Activated naive CD4-positive, alpha-beta T cell treated with anti-CD3 and anti-CD28 coated beads, Interleukin-2, amount 10 ng/mL, durations not matched to agents 7 days and 5 days (primary cell): ENCODE measurements at regions not wholly inside any gene's neighbourhood (a gene's known extent, or its start where the extent isn't known, plus 50 kb on each side); places are given as distances from the start of the nearest gene placed in this dataset.
"Not testable (repeated sequence)": the region's sequence is repeated elsewhere in the genome, so short reads cannot be mapped to it uniquely, and the experiment has no call there.

Source experiments
- CTCF ChIA-PET: fragments of 350-600 bp; sonication (Branson Sonifier 250); formaldehyde crosslinking; loops from one replicate; lab custom pipeline; 2021; ENCODE audit warnings: antibody characterized with exemption; lab: Charles Lee
- DNase-seq: peaks from one replicate; pipeline ENCODE4 v3.0.0-alpha.2; 2020
- H3K27ac Mint-ChIP-seq: one replicate; pipeline ENCODE4 v1.8.0; 2021; ENCODE audit warnings: mild to moderate bottlenecking, moderate library complexity, mixed read lengths
- H3K27me3 Mint-ChIP-seq: one replicate; pipeline ENCODE4 v1.8.0; 2021; ENCODE audit warnings: mild to moderate bottlenecking, mixed read lengths
- H3K36me3 Mint-ChIP-seq: one replicate; pipeline ENCODE4 v1.8.0; 2021; ENCODE audit warnings: mixed read lengths
- H3K4me1 Mint-ChIP-seq: one replicate; pipeline ENCODE4 v1.8.0; 2021; ENCODE audit warnings: mixed read lengths
- H3K4me3 Mint-ChIP-seq: one replicate; pipeline ENCODE4 v1.8.0; 2021; ENCODE audit warnings: mild to moderate bottlenecking, moderate library complexity, mixed read lengths
- H3K9me3 Mint-ChIP-seq: one replicate; pipeline ENCODE4 v1.8.0; 2021; ENCODE audit warnings: mixed read lengths

DNA sequence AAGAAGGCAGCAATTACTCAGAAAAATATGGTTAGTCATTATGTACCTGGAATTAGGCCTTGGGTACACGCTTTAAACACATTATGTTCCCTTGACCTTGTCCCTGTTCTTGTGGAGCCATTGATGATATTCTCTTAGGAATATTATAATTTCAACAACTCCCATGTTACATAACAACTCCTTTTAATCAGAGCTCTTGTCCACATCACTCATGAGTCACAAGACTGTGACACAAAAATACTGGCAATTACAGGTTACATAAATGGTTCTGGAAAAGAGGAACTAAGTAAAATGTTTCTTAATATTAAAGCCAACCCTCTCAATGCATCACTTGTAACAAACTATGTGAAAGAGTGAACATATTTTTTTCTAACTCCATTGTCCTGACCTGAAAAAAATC lies 143.8 kb upstream of the PCLO start:
- Mint-ChIP-seq H3K27me3 (no peaks in the 10 kb centered on the region), H3K4me3 (no peak overlapping the region), H3K27ac (no peak overlapping the region), H3K4me1 (no peaks in the 10 kb centered on the region), H3K36me3 (no peaks in the 10 kb centered on the region), H3K9me3 (peaks cover 4% of the 10 kb centered on the region)
- no peak for DNase-seq
- CTCF ChIA-PET: no interaction called here

GRCh38 chr7:83305027-83305426 lies 142.3 kb upstream of the PCLO start:
- DNase-seq: no peak
- H3K27me3 Mint-ChIP-seq: no peaks in the 10 kb centered on the region
- CTCF ChIA-PET: no interaction called here
- H3K27ac Mint-ChIP-seq: no peak overlapping the region
- no peak overlapping the region for H3K4me3 Mint-ChIP-seq
- no peaks in the 10 kb centered on the region for H3K36me3 Mint-ChIP-seq
- no peaks in the 10 kb centered on the region for H3K4me1 Mint-ChIP-seq
- H3K9me3 Mint-ChIP-seq: peaks cover 4% of the 10 kb centered on the region

GRCh38 chr7:83301416-83301815 lies 138.7 kb upstream of the PCLO start:
- Mint-ChIP-seq H3K9me3 (peaks cover 5% of the 10 kb centered on the region), H3K27ac (no peak overlapping the region), H3K4me1 (no peaks in the 10 kb centered on the region), H3K4me3 (no peak overlapping the region), H3K27me3 (no peaks in the 10 kb centered on the region), H3K36me3 (no peaks in the 10 kb centered on the region)
- CTCF ChIA-PET: no interaction called here
- DNase-seq: no peak

DNA sequence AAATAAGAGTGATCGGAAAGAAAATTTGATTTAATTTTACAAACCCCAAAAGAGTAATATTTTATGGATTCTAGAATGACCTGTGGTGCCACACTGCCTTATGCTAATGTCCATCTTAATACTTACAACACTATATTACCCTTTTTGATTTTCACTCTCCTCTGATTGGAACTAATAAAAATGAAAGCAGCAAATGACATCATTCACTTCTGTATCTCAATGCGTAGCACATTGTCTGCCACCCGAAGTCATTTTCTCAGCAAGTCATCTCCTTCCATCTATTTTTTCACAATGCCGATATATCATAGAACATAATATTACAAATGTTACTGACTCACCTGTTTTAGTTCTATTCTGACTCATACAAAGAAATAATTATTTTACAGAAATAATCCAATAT lies 127.5 kb upstream of the PCLO start:
- Mint-ChIP-seq H3K27me3 (no peaks in the 10 kb centered on the region), H3K4me3 (no peak overlapping the region), H3K27ac (no peak overlapping the region), H3K9me3 (no peaks in the 10 kb centered on the region), H3K4me1 (no peaks in the 10 kb centered on the region), H3K36me3 (no peaks in the 10 kb centered on the region)
- no peak for DNase-seq
- CTCF ChIA-PET: no interaction called here

DNA sequence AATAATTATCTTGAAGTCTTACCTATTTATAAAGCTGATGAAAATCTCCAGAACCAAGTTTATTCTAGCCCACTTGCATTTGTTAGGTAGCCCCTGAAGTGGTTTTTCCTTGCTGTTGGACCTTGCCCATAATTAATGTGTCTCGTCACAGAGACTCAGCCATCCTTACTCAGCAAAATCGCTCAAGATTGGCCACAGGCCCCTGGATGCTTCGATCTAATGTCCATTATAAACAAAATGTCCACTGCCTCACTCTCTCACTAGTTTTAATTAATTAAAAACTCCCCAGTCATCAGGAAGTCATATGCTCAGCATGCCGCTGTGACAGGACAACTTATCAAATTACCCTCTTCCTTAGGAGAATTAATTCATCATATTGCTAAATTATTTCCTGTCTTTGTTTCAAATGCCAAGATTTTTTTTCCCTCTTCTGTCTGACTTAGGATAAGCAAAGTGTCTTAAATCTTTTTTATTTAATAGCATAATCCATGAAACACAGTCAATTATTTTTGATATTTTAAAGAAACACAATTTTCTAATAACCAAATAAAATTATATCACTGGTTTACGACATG lies 126.8 kb upstream of the PCLO start:
- Mint-ChIP-seq H3K9me3 (no peaks in the 10 kb centered on the region), H3K4me1 (no peaks in the 10 kb centered on the region), H3K4me3 (no peak overlapping the region), H3K36me3 (no peaks in the 10 kb centered on the region), H3K27ac (no peak overlapping the region), H3K27me3 (no peaks in the 10 kb centered on the region)
- CTCF ChIA-PET: no interaction called here
- no peak for DNase-seq

DNA sequence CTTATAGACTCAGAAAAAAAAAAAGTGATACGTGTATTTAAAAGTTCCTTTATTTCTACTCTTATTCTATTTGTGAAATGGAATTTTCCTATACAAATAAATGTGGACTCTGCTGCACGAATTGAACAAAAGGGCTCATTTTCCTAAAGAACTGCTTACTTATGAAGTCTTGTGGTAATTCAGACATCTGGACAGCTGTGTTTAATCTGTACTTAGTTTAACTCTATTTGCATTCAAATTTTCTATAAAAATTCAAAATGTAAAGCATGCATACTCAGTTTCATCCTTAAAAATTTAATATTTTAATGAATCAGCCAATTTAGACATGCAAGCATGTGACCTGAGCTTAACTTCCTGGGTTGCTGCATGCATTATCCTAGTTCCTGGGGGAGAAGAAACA lies 118.0 kb upstream of the PCLO start:
- Mint-ChIP-seq H3K36me3 (no peaks in the 10 kb centered on the region), H3K4me1 (no peaks in the 10 kb centered on the region), H3K9me3 (no peaks in the 10 kb centered on the region), H3K27ac (no peak overlapping the region), H3K4me3 (no peak overlapping the region), H3K27me3 (no peaks in the 10 kb centered on the region)
- CTCF ChIA-PET: no interaction called here
- DNase-seq: no peak

GRCh38 chr7:83276250-83276649 lies 113.6 kb upstream of the PCLO start:
- Mint-ChIP-seq H3K4me3 (no peak overlapping the region), H3K27ac (no peak overlapping the region), H3K4me1 (no peaks in the 10 kb centered on the region), H3K9me3 (no peaks in the 10 kb centered on the region), H3K27me3 (no peaks in the 10 kb centered on the region), H3K36me3 (no peaks in the 10 kb centered on the region)
- no peak for DNase-seq
- CTCF ChIA-PET: no interaction called here

DNA sequence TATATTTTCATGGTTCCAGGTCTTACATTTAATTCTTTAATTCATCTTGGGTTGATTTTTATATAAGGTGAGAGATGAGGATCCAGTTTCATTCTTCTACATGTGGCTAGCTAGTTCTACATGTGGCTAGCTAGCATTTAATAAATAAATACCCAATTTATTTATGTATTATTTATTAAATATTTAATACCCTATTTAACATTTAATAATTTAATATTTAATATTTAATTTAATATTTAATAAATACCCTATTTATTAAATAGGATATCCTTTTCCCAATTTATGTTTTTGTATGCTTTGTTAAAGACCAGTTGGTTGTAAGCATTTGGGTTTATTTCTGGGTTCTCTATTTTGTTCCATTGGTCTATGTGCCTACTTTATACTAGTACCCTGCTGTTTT lies 111.0 kb upstream of the PCLO start:
- H3K9me3 Mint-ChIP-seq: no peaks in the 10 kb centered on the region
- no peaks in the 10 kb centered on the region for H3K27me3 Mint-ChIP-seq
- H3K4me3 Mint-ChIP-seq: no peak overlapping the region
- no peak overlapping the region for H3K27ac Mint-ChIP-seq
- no peaks in the 10 kb centered on the region for H3K4me1 Mint-ChIP-seq
- no peak for DNase-seq
- H3K36me3 Mint-ChIP-seq: no peaks in the 10 kb centered on the region
- CTCF ChIA-PET: no interaction called here

DNA sequence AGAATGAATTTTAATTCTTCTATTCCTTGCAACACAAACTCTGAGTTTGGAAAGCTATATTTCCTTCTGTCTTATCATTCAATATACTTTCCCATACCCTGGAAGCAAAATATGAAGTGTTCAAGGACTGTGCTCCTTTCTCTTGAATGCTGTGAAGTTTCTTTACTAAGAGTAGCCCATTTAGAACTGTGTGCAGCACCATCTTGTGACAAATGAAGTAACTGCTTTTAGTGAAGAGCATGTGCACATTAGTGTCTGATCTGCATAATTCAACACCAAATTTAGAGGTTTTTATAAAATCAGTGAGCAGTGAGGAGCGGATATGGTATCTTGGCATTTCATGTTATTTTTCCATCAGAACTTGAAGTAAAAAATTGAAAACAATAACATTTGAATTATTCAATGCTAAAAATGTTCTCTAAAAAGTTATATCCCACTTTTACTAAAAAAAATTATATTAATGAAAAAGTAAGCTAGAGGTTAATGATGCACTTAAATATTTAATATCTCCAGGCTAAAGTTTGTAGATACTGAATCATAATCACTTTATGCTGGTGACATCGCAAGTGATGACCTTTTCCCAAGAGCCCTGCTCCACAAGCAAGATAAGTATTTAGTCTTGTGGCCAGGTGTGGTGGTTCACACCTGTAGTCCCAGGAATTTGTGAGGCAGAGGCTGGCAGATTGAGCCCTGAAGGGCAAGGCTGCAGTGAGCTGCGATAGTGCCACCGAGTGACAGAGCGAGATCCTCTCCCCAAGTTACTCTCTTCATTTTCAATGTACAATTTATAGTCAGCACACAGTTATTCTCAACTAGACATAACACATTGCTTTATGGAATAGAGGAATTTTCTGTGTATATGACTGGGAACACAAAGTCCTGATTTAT lies 108.8 kb upstream of the PCLO start:
- H3K36me3 Mint-ChIP-seq: no peaks in the 10 kb centered on the region
- H3K4me1 Mint-ChIP-seq: no peaks in the 10 kb centered on the region
- H3K9me3 Mint-ChIP-seq: no peaks in the 10 kb centered on the region
- no peaks in the 10 kb centered on the region for H3K27me3 Mint-ChIP-seq
- CTCF ChIA-PET: no interaction called here
- H3K4me3 Mint-ChIP-seq: no peak overlapping the region
- DNase-seq: no peak
- H3K27ac Mint-ChIP-seq: no peak overlapping the region

GRCh38 chr7:83270407-83270806 lies 107.7 kb upstream of the PCLO start:
- H3K36me3 Mint-ChIP-seq: no peaks in the 10 kb centered on the region
- H3K27me3 Mint-ChIP-seq: no peaks in the 10 kb centered on the region
- no peaks in the 10 kb centered on the region for H3K4me1 Mint-ChIP-seq
- no peak for DNase-seq
- H3K9me3 Mint-ChIP-seq: no peaks in the 10 kb centered on the region
- no peak overlapping the region for H3K4me3 Mint-ChIP-seq
- CTCF ChIA-PET: no interaction called here
- H3K27ac Mint-ChIP-seq: no peak overlapping the region

DNA sequence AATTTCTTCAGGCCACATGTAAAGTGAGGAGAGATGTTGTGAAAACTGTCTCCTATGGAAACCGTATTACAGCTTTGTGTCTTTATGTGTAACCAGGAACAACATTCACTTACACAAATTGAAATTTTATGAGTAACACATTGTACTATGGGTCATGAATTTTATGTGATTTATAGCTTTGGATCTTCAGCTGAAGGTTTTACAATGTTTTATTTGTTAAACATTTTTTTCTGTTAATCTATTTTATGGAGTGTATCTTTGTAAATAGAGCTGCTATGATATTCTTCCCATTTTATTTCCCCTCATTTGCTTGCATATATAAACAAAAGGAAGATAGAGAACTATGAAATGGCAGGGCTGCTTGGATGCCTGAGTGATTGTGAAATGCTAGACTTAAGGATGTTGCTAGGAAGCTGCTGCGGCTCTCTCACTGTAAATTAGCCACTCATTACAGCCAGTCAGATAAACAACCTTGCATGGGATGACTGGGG lies 104.5 kb upstream of the PCLO start:
- no peaks in the 10 kb centered on the region for H3K4me1 Mint-ChIP-seq
- no peak overlapping the region for H3K4me3 Mint-ChIP-seq
- H3K27ac Mint-ChIP-seq: no peak overlapping the region
- CTCF ChIA-PET: interaction anchor here (0.6 kb wide), 1 partner anchor 30 kb away, joined by 3 read pairs; no protein-coding TSS in a partner anchor
- no peaks in the 10 kb centered on the region for H3K36me3 Mint-ChIP-seq
- H3K27me3 Mint-ChIP-seq: no peaks in the 10 kb centered on the region
- H3K9me3 Mint-ChIP-seq: no peaks in the 10 kb centered on the region
- no peak for DNase-seq

DNA sequence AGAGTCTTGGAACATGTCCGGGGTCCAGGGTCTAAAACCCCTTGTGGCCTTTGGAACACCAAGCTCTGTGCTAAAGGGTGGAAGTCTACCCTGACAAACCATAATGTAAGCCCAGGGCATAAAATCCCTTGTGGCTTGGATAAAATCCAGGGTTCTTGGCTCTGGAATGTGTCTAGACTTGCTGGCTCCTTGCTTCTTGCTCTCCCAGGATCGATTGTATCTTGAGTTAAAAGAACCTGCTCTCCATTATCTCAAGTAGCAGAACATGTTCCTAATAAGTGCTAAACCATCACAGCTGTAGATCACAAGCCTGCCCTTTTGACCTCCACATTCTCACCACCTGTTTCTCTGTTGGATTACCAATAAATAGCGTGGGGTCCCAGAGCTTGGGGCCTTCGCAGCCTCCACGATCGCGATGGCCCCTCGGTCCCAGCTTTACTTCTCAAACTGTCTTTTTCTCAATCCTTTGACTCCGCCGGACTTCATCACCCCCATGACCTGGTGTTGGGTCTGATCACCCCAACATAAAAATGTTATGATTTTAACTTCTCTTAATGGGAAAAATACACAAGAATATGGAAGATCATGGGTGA lies 100.9 kb upstream of the PCLO start:
- H3K27ac Mint-ChIP-seq, CTCF ChIA-PET, H3K36me3 Mint-ChIP-seq, H3K4me1 Mint-ChIP-seq, H3K27me3 Mint-ChIP-seq, H3K9me3 Mint-ChIP-seq, H3K4me3 Mint-ChIP-seq, DNase-seq: not testable (repeated sequence)

- Mint-ChIP-seq H3K4me1 (no peaks in the 10 kb centered on the region), H3K27me3 (no peaks in the 10 kb centered on the region), H3K4me3 (no peak overlapping the region), H3K27ac (no peak overlapping the region), H3K9me3 (peaks cover 1% of the 10 kb centered on the region), H3K36me3 (no peaks in the 10 kb centered on the region)
- CTCF ChIA-PET: no interaction called here
- DNase-seq: no peak
Measured at GRCh38 chr7:83259064-83259463, 96.4 kb upstream of the PCLO start.

DNA sequence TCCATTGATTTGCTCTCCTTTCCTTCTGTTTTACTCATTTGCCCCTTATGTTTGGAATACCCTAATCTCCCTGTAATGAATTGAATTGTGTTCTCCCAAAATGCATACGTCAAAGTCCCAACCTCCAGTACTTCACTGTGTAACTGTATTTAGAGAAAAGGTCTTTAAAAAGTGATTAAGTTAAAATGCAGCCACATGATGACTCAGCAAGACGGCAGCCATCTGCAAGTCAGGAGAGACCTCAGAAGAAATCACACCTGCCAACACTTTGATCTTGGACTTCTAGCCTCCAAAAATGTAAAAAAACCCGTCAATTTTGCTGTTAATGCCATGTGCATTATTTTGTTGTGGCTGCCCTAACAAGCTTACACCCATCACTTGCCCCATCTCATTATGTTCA lies 85.3 kb upstream of the PCLO start:
- H3K9me3 Mint-ChIP-seq: peaks cover 7% of the 10 kb centered on the region
- H3K4me3 Mint-ChIP-seq: no peak overlapping the region
- CTCF ChIA-PET: no interaction called here
- H3K4me1 Mint-ChIP-seq: no peaks in the 10 kb centered on the region
- no peaks in the 10 kb centered on the region for H3K27me3 Mint-ChIP-seq
- H3K27ac Mint-ChIP-seq: no peak overlapping the region
- H3K36me3 Mint-ChIP-seq: no peaks in the 10 kb centered on the region
- no peak for DNase-seq

DNA sequence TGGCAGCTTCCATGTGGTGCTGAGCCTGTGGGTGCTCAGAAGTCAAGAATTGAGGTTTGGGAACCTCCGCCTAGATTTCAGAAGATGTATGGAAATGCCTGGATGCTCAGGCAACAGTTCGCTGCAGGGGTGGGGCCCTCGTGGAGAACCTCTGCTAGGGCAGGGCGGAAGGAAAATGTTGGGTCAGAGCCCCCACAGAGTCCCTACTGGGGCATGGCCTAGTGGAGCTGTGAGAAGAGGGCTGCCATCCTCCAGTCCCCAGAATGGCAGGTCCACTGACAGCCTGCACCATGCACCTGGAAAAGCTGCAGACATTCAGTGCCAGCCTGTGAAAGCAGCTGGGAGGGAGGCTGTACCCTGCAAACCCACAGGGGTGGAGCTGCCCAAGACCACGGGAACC lies 56.5 kb upstream of the PCLO start:
- H3K4me1 Mint-ChIP-seq, CTCF ChIA-PET, H3K36me3 Mint-ChIP-seq, H3K27ac Mint-ChIP-seq, DNase-seq, H3K4me3 Mint-ChIP-seq, H3K9me3 Mint-ChIP-seq, H3K27me3 Mint-ChIP-seq: not testable (repeated sequence)
